ENCODE measurements at regions not wholly inside any gene's neighbourhood (a gene's known extent, or its start where the extent isn't known, plus 50 kb on each side); places are given as distances from the start of the nearest gene placed in this dataset.

DNA sequence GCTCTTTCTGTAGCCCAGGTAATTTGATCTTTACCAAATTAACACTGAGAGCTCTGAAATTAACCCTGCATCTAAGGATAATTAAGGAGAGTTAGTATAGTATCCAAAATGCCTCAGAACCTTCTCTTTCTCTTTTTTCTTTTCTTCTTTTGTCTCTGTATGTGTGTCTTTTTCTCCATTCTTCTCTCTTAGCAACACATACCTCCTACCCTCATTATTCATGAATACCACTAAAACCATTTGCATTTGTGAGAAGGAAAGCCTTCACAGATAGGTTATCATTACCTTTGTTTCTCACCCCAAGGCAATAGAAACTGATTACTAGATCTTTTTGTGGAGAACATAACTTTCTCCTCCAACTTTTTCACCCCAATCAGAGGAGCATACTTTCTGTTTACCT, 376.5 kb upstream of the NXPH2 start:
- TF ChIP-seq, protein P1, sequence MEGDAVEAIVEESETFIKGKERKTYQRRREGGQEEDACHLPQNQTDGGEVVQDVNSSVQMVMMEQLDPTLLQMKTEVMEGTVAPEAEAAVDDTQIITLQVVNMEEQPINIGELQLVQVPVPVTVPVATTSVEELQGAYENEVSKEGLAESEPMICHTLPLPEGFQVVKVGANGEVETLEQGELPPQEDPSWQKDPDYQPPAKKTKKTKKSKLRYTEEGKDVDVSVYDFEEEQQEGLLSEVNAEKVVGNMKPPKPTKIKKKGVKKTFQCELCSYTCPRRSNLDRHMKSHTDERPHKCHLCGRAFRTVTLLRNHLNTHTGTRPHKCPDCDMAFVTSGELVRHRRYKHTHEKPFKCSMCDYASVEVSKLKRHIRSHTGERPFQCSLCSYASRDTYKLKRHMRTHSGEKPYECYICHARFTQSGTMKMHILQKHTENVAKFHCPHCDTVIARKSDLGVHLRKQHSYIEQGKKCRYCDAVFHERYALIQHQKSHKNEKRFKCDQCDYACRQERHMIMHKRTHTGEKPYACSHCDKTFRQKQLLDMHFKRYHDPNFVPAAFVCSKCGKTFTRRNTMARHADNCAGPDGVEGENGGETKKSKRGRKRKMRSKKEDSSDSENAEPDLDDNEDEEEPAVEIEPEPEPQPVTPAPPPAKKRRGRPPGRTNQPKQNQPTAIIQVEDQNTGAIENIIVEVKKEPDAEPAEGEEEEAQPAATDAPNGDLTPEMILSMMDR (conservative IDR thresholded peaks at IDR 0.05; ENCODE audit: low read depth, low read length) = no peak
- TF ChIP-seq EZH2phosphoT487 (IDR thresholded peaks at IDR 0.05; ENCODE audit: borderline replicate concordance, low read length) (no peak), EZH2 (IDR thresholded peaks at IDR 0.05; ENCODE audit: low read length, unreplicated experiment) (no peak)
- Histone ChIP-seq H3K27ac (ENCODE audit: low read length) (no peak overlapping the region), H3F3A (ENCODE audit: low read length, unreplicated experiment) (no peaks in the 10 kb centered on the region), H3K79me2 (ENCODE audit: low read length) (no peaks in the 10 kb centered on the region), H3K9me3 (ENCODE audit: low read length) (no peaks in the 10 kb centered on the region), H4K20me1 (ENCODE audit: low read length) (no peaks in the 10 kb centered on the region), H3K4me1 (ENCODE audit: insufficient read depth, low read length) (peaks cover 8% of the 10 kb centered on the region; the same call in 1 of the 2 replicates), H2AFZ (ENCODE audit: low read length) (no peak overlapping the region), H3K4me3 (ENCODE audit: low read length) (no peak overlapping the region), H3K9me2 (replicated peaks; ENCODE audit: low read length) (no peaks in the 10 kb centered on the region), H3K4me2 (ENCODE audit: low read length) (no peak overlapping the region), H3K27me3 (ENCODE audit: low read length) (no peaks in the 10 kb centered on the region), H3K9ac (ENCODE audit: low read length) (no peak overlapping the region), H3K36me3 (ENCODE audit: low read depth, low read length) (no peaks in the 10 kb centered on the region)
- DNase-seq (no peak), ATAC-seq (no peak)
- intact Hi-C loops (cut with micrococcal nuclease) = no loop called here
- POLR2A ChIA-PET (ENCODE audit: unreplicated experiment) = no interaction called here
- BruUV-seq (replicated peaks) = no TSS peak
- CTCF ChIA-PET = no interaction called here

DNA sequence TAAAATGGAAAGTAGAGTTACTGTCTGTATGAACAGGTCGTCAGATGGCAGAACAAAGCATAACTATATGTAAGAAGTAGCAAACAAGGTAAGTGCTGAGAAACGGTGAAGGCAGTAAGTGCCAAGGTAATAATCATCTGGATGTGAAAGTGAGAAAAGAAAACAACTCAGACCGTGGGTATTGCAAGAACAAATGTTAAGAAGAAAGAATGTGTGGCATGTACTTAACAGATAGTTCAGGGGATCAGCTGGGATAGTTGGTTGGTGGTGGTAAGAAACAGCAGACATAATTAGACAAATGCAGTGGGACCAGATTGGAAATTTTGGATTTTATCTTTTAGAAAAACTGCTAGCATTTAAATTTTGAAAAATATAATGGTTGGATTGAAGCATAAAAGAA, 375.8 kb upstream of the NXPH2 start:
- H4K20me1 ChIP-seq (ENCODE audit: low read length) = no peaks in the 10 kb centered on the region
- no peak overlapping the region for H2AFZ ChIP-seq (ENCODE audit: low read length)
- DNase-seq (no peak), ATAC-seq (no peak)
- H3K79me2 ChIP-seq (ENCODE audit: low read length) = no peaks in the 10 kb centered on the region
- H3K27me3 ChIP-seq (ENCODE audit: low read length) = no peaks in the 10 kb centered on the region
- no peak overlapping the region for H3K4me3 ChIP-seq (ENCODE audit: low read length)
- ChIA-PET CTCF (no interaction called here), POLR2A (ENCODE audit: unreplicated experiment) (no interaction called here)
- peaks cover 5% of the 10 kb centered on the region; the same call in 1 of the 2 replicates for H3K4me1 ChIP-seq (ENCODE audit: insufficient read depth, low read length)
- intact Hi-C loops (cut with micrococcal nuclease) = no loop called here
- no peaks in the 10 kb centered on the region for H3K9me2 ChIP-seq (replicated peaks; ENCODE audit: low read length)
- no peaks in the 10 kb centered on the region for H3F3A ChIP-seq (ENCODE audit: low read length, unreplicated experiment)
- H3K9me3 ChIP-seq (ENCODE audit: low read length) = no peaks in the 10 kb centered on the region
- BruUV-seq (replicated peaks) = no TSS peak
- no peak overlapping the region for H3K27ac ChIP-seq (ENCODE audit: low read length)
- no peak for TF ChIP-seq EZH2phosphoT487 (IDR thresholded peaks at IDR 0.05; ENCODE audit: borderline replicate concordance, low read length)
- TF ChIP-seq EZH2 (IDR thresholded peaks at IDR 0.05; ENCODE audit: low read length, unreplicated experiment) = no peak
- TF ChIP-seq, protein P1 (conservative IDR thresholded peaks at IDR 0.05; ENCODE audit: low read depth, low read length) = no peak
- no peaks in the 10 kb centered on the region for H3K36me3 ChIP-seq (ENCODE audit: low read depth, low read length)
- no peak overlapping the region for H3K4me2 ChIP-seq (ENCODE audit: low read length)
- no peak overlapping the region for H3K9ac ChIP-seq (ENCODE audit: low read length)

DNA sequence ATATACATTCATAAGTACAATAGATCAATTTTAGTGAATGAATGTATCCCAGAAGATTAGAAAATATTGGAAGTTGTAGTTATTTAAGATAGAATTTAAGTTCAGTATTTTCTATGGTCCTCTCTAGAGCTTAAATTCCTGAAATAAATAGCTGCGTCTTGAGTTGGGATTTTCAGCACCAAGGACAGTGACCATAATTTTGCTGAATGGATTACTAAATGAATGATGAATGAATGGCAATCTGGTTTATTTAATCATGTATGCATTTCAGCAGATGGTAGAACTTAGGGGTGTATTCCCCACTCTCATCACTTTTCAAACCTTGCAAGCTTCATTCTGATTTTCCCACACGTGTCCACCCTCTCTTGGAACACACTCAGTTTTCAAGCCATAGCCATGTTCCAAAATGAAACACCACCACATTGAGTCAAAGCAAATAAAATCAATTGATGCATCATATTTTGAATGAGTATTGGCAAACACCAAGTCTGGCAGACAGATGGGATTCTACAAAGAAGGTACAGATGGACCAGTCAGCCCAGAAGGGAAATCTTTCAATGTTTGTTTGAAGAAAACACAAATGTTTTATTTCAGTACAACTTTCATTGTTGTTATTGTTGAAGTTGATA, 362.2 kb upstream of the NXPH2 start:
- H3K79me2 ChIP-seq (ENCODE audit: low read length) = no peaks in the 10 kb centered on the region
- ChIA-PET CTCF (no interaction called here), POLR2A (ENCODE audit: unreplicated experiment) (no interaction called here)
- no peak overlapping the region for H3K4me3 ChIP-seq (ENCODE audit: low read length)
- no peak overlapping the region for H3K27ac ChIP-seq (ENCODE audit: low read length)
- intact Hi-C loops (cut with micrococcal nuclease) = no loop called here
- no peaks in the 10 kb centered on the region for H3K27me3 ChIP-seq (ENCODE audit: low read length)
- H3K9me2 ChIP-seq (replicated peaks; ENCODE audit: low read length) = no peaks in the 10 kb centered on the region
- no peaks in the 10 kb centered on the region for H3F3A ChIP-seq (ENCODE audit: low read length, unreplicated experiment)
- H3K9me3 ChIP-seq (ENCODE audit: low read length) = no peaks in the 10 kb centered on the region
- no peaks in the 10 kb centered on the region for H3K36me3 ChIP-seq (ENCODE audit: low read depth, low read length)
- peak; percentile 71 for DNase-seq
- no peak overlapping the region for H3K9ac ChIP-seq (ENCODE audit: low read length)
- ATAC-seq = no peak
- no peaks in the 10 kb centered on the region for H3K4me1 ChIP-seq (ENCODE audit: insufficient read depth, low read length)
- no TSS peak for BruUV-seq (replicated peaks)
- no peaks in the 10 kb centered on the region for H4K20me1 ChIP-seq (ENCODE audit: low read length)
- TF ChIP-seq EZH2phosphoT487 (IDR thresholded peaks at IDR 0.05; ENCODE audit: borderline replicate concordance, low read length) = no peak
- no peak for TF ChIP-seq EZH2 (IDR thresholded peaks at IDR 0.05; ENCODE audit: low read length, unreplicated experiment)
- TF ChIP-seq, protein P1 (conservative IDR thresholded peaks at IDR 0.05; ENCODE audit: low read depth, low read length) = no peak
- H3K4me2 ChIP-seq (ENCODE audit: low read length) = no peak overlapping the region
- H2AFZ ChIP-seq (ENCODE audit: low read length) = no peak overlapping the region
